HL-60 (cell line): ENCODE measurements at regions not wholly inside any gene's neighbourhood (a gene's known extent, or its start where the extent isn't known, plus 50 kb on each side); places are given as distances from the start of the nearest gene placed in this dataset.

Source experiments
- DNase-seq, 2 experiments: peaks; one replicate each; pipeline ENCODE4 v3.0.0-alpha.2; 2010 to 2020; ENCODE audit warnings: low read depth in 1 of 2, low spot score in 1 of 2
- H3K27ac ChIP-seq: fragments of 250-450 bp; sonication (Bioruptor Pico); replicated peaks from 2 replicates; pipeline ENCODE4 v1.5.1; 2020; ENCODE audit warnings: mild to moderate bottlenecking, moderate library complexity
- H3K27me3 ChIP-seq: fragments of 250-450 bp; sonication (Bioruptor Pico); 2 replicates; pipeline ENCODE4 v1.5.1; 2021; ENCODE audit warnings: mild to moderate bottlenecking, moderate library complexity; ENCODE audit not compliant: insufficient read depth, poor library complexity, severe bottlenecking
- H3K4me3 ChIP-seq: replicated peaks from 2 replicates; pipeline ENCODE4 v1.5.1; 2011; ENCODE audit warnings: mild to moderate bottlenecking, control low read depth, low read length; ENCODE audit not compliant: insufficient read depth
- GABPA ChIP-seq: IDR thresholded peaks from 2 replicates; pipeline ENCODE4 v1.6.1; 2012; ENCODE audit warnings: low read depth
- POLR2AphosphoS5 ChIP-seq: IDR thresholded peaks from 2 replicates; pipeline ENCODE4 v1.6.1; 2012; ENCODE audit warnings: low read depth
- SPI1 ChIP-seq: IDR thresholded peaks from 2 replicates; pipeline ENCODE4 v1.6.1; 2012; ENCODE audit warnings: low read depth, mild to moderate bottlenecking, borderline replicate concordance
- TF ChIP-seq, protein P1 (sequence below): IDR thresholded peaks from 2 replicates; pipeline ENCODE4 v1.6.1; 2012; ENCODE audit warnings: low read depth; ENCODE audit not compliant: insufficient replicate concordance
- TF ChIP-seq, protein P2 (sequence below): IDR thresholded peaks from one replicate; pipeline ENCODE4 v1.5.1; 2011; ENCODE audit warnings: low read length, control low read depth, inconsistent platforms; ENCODE audit not compliant: insufficient read depth

DNA sequence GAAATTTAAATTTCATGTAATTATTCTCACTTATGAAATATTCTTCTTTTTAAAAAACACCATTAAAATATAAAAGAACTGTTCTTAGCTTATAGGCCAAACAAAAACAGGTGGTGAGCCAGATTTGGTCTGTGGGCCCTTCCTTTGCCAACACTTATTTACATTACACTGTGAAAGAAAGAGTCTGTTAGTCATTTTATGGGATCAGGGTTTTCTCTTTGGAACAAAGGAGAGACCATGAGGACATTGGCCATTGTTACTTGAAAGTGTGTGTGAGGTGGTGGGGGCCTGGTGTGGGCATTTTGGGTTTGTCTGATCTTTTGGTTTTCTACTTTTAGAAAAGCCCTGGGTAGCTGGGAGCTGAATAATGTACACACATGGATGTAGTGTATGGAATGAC, 62.7 kb downstream of the TTC6 start:
- no peak for DNase-seq
- H3K27ac ChIP-seq: no peak overlapping the region
- H3K27me3 ChIP-seq: no peaks in the 10 kb centered on the region
- H3K4me3 ChIP-seq: no peak overlapping the region
- no peak for TF ChIP-seq SPI1
- no peak for TF ChIP-seq POLR2AphosphoS5
- TF ChIP-seq, protein P1, sequence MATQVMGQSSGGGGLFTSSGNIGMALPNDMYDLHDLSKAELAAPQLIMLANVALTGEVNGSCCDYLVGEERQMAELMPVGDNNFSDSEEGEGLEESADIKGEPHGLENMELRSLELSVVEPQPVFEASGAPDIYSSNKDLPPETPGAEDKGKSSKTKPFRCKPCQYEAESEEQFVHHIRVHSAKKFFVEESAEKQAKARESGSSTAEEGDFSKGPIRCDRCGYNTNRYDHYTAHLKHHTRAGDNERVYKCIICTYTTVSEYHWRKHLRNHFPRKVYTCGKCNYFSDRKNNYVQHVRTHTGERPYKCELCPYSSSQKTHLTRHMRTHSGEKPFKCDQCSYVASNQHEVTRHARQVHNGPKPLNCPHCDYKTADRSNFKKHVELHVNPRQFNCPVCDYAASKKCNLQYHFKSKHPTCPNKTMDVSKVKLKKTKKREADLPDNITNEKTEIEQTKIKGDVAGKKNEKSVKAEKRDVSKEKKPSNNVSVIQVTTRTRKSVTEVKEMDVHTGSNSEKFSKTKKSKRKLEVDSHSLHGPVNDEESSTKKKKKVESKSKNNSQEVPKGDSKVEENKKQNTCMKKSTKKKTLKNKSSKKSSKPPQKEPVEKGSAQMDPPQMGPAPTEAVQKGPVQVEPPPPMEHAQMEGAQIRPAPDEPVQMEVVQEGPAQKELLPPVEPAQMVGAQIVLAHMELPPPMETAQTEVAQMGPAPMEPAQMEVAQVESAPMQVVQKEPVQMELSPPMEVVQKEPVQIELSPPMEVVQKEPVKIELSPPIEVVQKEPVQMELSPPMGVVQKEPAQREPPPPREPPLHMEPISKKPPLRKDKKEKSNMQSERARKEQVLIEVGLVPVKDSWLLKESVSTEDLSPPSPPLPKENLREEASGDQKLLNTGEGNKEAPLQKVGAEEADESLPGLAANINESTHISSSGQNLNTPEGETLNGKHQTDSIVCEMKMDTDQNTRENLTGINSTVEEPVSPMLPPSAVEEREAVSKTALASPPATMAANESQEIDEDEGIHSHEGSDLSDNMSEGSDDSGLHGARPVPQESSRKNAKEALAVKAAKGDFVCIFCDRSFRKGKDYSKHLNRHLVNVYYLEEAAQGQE: no peak
- TF ChIP-seq, protein P2, sequence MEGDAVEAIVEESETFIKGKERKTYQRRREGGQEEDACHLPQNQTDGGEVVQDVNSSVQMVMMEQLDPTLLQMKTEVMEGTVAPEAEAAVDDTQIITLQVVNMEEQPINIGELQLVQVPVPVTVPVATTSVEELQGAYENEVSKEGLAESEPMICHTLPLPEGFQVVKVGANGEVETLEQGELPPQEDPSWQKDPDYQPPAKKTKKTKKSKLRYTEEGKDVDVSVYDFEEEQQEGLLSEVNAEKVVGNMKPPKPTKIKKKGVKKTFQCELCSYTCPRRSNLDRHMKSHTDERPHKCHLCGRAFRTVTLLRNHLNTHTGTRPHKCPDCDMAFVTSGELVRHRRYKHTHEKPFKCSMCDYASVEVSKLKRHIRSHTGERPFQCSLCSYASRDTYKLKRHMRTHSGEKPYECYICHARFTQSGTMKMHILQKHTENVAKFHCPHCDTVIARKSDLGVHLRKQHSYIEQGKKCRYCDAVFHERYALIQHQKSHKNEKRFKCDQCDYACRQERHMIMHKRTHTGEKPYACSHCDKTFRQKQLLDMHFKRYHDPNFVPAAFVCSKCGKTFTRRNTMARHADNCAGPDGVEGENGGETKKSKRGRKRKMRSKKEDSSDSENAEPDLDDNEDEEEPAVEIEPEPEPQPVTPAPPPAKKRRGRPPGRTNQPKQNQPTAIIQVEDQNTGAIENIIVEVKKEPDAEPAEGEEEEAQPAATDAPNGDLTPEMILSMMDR: no peak
- TF ChIP-seq GABPA: no peak

DNA sequence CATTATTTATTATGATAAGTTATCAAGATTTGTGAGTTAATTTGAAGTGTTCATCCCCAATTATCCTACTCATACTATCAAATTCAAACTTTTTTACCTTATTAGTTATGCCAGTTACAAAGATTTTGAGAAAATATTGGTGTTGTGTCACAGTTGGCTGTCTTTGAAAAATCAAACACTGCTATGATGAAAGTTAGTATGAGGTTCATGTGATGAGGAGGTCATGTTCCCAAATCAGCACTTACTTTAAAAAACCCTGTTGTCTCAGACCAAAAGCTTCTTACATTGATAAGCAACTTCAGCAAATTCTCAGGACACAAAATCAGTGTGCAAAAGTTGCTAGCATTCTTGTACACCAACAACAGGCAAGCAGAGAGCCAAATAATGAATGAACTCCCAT, 68.1 kb downstream of the TTC6 start:
- Histone ChIP-seq H3K4me3 (no peak overlapping the region), H3K27me3 (no peaks in the 10 kb centered on the region), H3K27ac (no peak overlapping the region)
- DNase-seq: no peak
- TF ChIP-seq GABPA: no peak
- no peak for TF ChIP-seq POLR2AphosphoS5
- no peak for TF ChIP-seq SPI1
- TF ChIP-seq, protein P1: no peak
- TF ChIP-seq, protein P2: no peak

DNA sequence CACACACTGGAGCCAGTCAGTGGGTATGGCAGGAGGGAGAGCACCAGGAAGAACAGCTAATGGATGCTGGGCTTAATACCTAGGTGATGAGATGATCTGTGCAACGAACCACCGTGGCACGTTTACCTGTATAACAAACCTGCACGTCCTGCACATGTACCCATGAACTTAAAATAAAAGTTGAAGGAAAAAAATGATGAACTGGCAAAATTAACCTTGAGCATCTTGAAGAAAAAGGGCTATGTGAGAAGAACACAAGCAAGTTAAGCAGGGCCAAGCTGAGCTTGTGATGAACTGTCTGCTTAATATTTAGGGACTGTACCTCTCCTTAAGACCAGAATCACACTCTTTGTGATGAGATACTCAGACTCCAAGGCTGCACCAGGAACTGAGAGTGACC, 70.0 kb downstream of the TTC6 start:
- Histone ChIP-seq H3K27me3 (no peaks in the 10 kb centered on the region), H3K27ac (no peak overlapping the region), H3K4me3 (no peak overlapping the region)
- no peak for TF ChIP-seq SPI1
- TF ChIP-seq POLR2AphosphoS5: no peak
- TF ChIP-seq GABPA: no peak
- TF ChIP-seq, protein P2: no peak
- TF ChIP-seq, protein P1: no peak
- no peak for DNase-seq
